ENCODE measurements at regions not wholly inside any gene's neighbourhood (a gene's known extent, or its start where the extent isn't known, plus 50 kb on each side); places are given as distances from the start of the nearest gene placed in this dataset.

- Histone ChIP-seq H3K9me3 (no peaks in the 10 kb centered on the region), H3K4me1 (no peaks in the 10 kb centered on the region), H3K27ac (no peak overlapping the region), H3K36me3 (no peaks in the 10 kb centered on the region), H3K27me3 (peaks cover 0 to 3% (median 0%) of the 10 kb centered on the region in 4 donors), H3K4me3 (no peak overlapping the region)
- DNase-seq = no peak
- WGBS, 2 donors = 51 to 59% methylated on average over 6 to 7 of the region's 7 CpGs
- intact Hi-C loops (cut with DNase I) = no loop called here
- TF ChIP-seq CTCF (IDR thresholded peaks at IDR 0.05) = no peak
- TF ChIP-seq POLR2A (IDR thresholded peaks at IDR 0.05) = no peak
These were observed 81.1 kb downstream of the TRIM42 start for GRCh38 chr3:140758791-140759444.

GRCh38 chr3:140760324-140761075 lies 82.6 kb downstream of the TRIM42 start:
- H3K27ac ChIP-seq = no peak overlapping the region
- WGBS, 2 donors = 66 to 79% methylated on average over 4 of the region's 4 CpGs
- TF ChIP-seq POLR2A (IDR thresholded peaks at IDR 0.05) (no peak), CTCF (IDR thresholded peaks at IDR 0.05) (no peak)
- no peaks in the 10 kb centered on the region for H3K9me3 ChIP-seq
- intact Hi-C loops (cut with DNase I) = no loop called here
- no peaks in the 10 kb centered on the region for H3K36me3 ChIP-seq
- H3K27me3 ChIP-seq = no peaks in the 10 kb centered on the region
- DNase-seq = no peak
- H3K4me3 ChIP-seq = no peak overlapping the region
- H3K4me1 ChIP-seq = no peaks in the 10 kb centered on the region

DNA sequence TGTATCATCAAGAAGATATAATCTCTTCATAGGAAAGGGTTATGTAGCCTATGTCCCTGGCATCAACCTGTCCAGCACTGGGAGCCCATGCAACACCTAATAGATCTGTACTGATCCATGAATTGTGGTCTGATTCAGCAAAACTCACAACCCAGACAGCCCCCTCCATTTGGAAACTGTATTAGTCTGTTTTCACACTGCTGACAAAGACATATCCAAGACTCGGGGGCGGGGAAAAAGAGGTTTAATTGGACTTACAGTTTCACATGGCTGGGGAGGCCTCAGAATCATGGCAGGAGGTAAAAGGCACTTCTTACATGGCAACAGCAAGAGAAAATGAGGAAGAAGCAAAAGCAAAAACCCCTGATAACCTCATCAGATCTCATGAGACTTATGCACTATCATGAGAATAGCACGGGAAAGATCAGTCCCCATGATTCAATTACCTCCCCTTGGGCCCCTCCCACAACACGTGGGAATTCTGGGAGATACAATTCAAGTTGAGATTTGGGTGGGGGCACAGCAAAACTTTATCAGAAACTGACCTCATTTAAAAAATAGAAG lies 83.3 kb downstream of the TRIM42 start:
- Histone ChIP-seq H3K27me3 (no peaks in the 10 kb centered on the region), H3K4me1 (no peaks in the 10 kb centered on the region), H3K9me3 (no peaks in the 10 kb centered on the region), H3K36me3 (no peaks in the 10 kb centered on the region), H3K4me3 (no peak overlapping the region), H3K27ac (no peak overlapping the region)
- WGBS, 2 donors = 75 to 82% methylated on average over 4 of the region's 4 CpGs
- TF ChIP-seq CTCF (IDR thresholded peaks at IDR 0.05) = no peak
- no peak for TF ChIP-seq POLR2A (IDR thresholded peaks at IDR 0.05)
- no peak for DNase-seq
- intact Hi-C loops (cut with DNase I) = no loop called here

DNA sequence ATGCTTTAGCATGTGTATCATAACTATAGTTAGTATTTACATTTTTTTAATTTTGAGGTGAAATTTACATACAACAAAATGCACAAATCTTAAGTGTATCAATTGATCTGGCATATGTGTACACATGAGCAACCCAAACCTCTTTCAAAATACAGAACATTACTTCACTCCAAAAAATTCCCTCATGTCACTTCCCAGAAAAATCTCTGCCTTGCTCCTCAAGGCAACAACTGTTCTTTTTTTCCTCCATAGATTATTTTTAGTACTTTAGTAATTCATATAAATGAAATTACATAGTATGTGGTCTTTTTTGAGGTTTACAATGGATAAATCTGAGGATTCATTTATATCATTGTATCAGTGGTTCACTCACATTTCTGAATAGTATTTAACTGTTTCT lies 84.9 kb downstream of the TRIM42 start:
- Histone ChIP-seq H3K4me3 (no peak overlapping the region), H3K27ac (no peak overlapping the region), H3K9me3 (no peaks in the 10 kb centered on the region), H3K27me3 (no peaks in the 10 kb centered on the region), H3K4me1 (no peaks in the 10 kb centered on the region), H3K36me3 (no peaks in the 10 kb centered on the region)
- no peak for TF ChIP-seq CTCF (IDR thresholded peaks at IDR 0.05)
- no peak for TF ChIP-seq POLR2A (IDR thresholded peaks at IDR 0.05)
- intact Hi-C loops (cut with DNase I) = no loop called here
- no peak for DNase-seq

DNA sequence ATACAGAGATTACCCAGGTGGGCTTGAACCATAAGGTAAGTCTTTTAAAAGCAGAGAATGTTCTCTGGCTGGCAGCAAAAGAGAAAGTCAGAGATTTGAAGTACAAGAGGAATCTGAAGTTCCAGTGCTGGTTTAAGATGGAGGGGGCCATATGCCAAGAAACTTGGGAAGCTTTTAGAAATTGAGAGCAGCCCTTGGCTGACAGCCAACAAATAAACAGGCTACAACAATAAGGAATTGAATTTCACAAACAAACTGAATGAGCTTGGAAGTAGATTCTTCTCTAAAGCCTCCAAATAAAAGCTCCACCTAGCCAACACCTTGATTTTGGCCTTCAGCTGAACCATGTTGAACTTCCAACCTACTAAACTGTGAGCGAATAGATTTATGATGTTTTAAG lies 85.7 kb downstream of the TRIM42 start:
- intact Hi-C loops (cut with DNase I) = no loop called here
- Histone ChIP-seq H3K4me1 (no peaks in the 10 kb centered on the region), H3K36me3 (no peaks in the 10 kb centered on the region), H3K27ac (no peak overlapping the region), H3K9me3 (no peaks in the 10 kb centered on the region), H3K4me3 (no peak overlapping the region), H3K27me3 (no peaks in the 10 kb centered on the region)
- no peak for TF ChIP-seq CTCF (IDR thresholded peaks at IDR 0.05)
- TF ChIP-seq POLR2A (IDR thresholded peaks at IDR 0.05) = no peak
- DNase-seq = no peak
- WGBS, 2 donors = 59 to 82% methylated on average over 1 of the region's 1 CpG

Measured in esophagus squamous epithelium (tissue), 5 donors.